Natural killer cell (primary cell): ENCODE measurements at regions not wholly inside any gene's neighbourhood (a gene's known extent, or its start where the extent isn't known, plus 50 kb on each side); places are given as distances from the start of the nearest gene placed in this dataset.

Experiments
- ATAC-seq, 3 donors: fragments of 150-1000 bp in 2 of 3; fragments of 200-7000 bp in 1 of 3; cut with Tn5 transposase; 1 replicate in 1 of 3; 2 replicates in 2 of 3; pipeline ENCODE4 v1.10.0; 2021; ENCODE audit warnings: mild to moderate bottlenecking in 2 of 3, moderate library complexity in 2 of 3
- DNase-seq, 2 donors: peaks; one replicate each; pipeline versions ENCODE4 v3.0.0 to v3.0.0-alpha.2; 2013 to 2021; ENCODE audit warnings: mixed read lengths in 1 of 2
- H3K27ac ChIP-seq: one replicate; pipeline ENCODE4 v1.5.1; 2013; ENCODE audit warnings: mild to moderate bottlenecking, low read length
- H3K27me3 ChIP-seq: one replicate; pipeline ENCODE4 v1.6.1; 2013; ENCODE audit warnings: low read length; ENCODE audit not compliant: control insufficient read depth, insufficient read depth
- H3K36me3 ChIP-seq: one replicate; pipeline ENCODE4 v1.6.1; 2013; ENCODE audit warnings: low read length; ENCODE audit not compliant: control insufficient read depth, insufficient read depth
- H3K4me1 ChIP-seq: one replicate; pipeline ENCODE4 v1.6.1; 2013; ENCODE audit warnings: low read length; ENCODE audit not compliant: control insufficient read depth, insufficient read depth
- H3K4me3 ChIP-seq: one replicate; pipeline ENCODE4 v1.5.1; 2013; ENCODE audit warnings: low read length
- H3K9me3 ChIP-seq: one replicate; pipeline ENCODE4 v1.6.1; 2013; ENCODE audit warnings: low read length; ENCODE audit not compliant: control insufficient read depth, insufficient read depth
- H3K27ac Mint-ChIP-seq, 2 donors: one replicate each; pipeline ENCODE4 v1.8.0; 2022; ENCODE audit warnings: mild to moderate bottlenecking in 2 of 2, mixed read lengths in 2 of 2, moderate library complexity in 1 of 2
- H3K27me3 Mint-ChIP-seq, 2 donors: one replicate each; pipeline ENCODE4 v1.8.0; 2022; ENCODE audit warnings: low read depth in 2 of 2, mixed read lengths in 2 of 2
- H3K36me3 Mint-ChIP-seq: one replicate; pipeline ENCODE4 v1.8.0; 2022; ENCODE audit warnings: mixed read lengths
- H3K4me1 Mint-ChIP-seq, 2 donors: one replicate each; pipeline ENCODE4 v1.8.0; 2022; ENCODE audit warnings: mixed read lengths in 2 of 2
- H3K4me3 Mint-ChIP-seq: one replicate; pipeline ENCODE4 v1.8.0; 2022; ENCODE audit warnings: mild to moderate bottlenecking, moderate library complexity, mixed read lengths
- H3K9me3 Mint-ChIP-seq, 2 donors: one replicate each; pipeline ENCODE4 v1.8.0; 2022; ENCODE audit warnings: mixed read lengths in 2 of 2
- WGBS: methylation state at CpG from one replicate; pipeline ENCODE4 v1.1.7; 2013; ENCODE audit warnings: missing lambda C conversion rate; ENCODE audit not compliant: insufficient coverage; 5-methylcytosine and 5-hydroxymethylcytosine counted together
- intact Hi-C: fragments of 100-400 bp; cut with micrococcal nuclease; formaldehyde crosslinking; loops from one replicate; pipeline ENCODE4 v1.14.2; 2022
- TF ChIP-seq, protein P1 (sequence below): fragments of 200-600 bp; IDR thresholded peaks from one replicate; pipeline ENCODE4 v1.8.0; 2022; ENCODE audit warnings: antibody characterized with exemption

DNA sequence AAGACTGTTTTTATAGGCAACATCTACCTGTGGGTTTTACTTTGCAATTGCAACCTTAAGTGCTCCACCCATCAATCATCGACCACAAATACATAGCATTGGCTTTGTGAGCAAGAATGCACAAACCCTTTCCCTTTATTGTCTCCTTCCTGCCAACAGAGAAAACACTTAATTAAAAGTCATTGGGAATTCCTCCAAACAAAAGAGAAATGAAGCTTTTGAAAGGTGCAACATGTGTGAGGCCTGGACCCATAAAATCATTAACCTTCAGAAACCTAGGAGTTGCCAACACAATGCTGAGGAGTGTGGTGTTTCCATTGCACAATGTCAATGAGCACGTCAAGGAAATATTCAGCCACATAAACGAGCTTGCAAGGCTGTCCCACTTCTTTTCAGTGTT lies 223.2 kb downstream of the BLID start:
- Histone ChIP-seq H3K4me1 (no peaks in the 10 kb centered on the region), H3K27me3 (no peaks in the 10 kb centered on the region), H3K27ac (no peak overlapping the region), H3K9me3 (no peaks in the 10 kb centered on the region), H3K36me3 (no peaks in the 10 kb centered on the region), H3K4me3 (no peak overlapping the region)
- Mint-ChIP-seq H3K4me1 (no peaks in the 10 kb centered on the region), H3K27ac (no peak overlapping the region), H3K9me3 (no peaks in the 10 kb centered on the region), H3K4me3 (no peak overlapping the region), H3K36me3 (no peaks in the 10 kb centered on the region), H3K27me3 (peaks cover 6 to 16% of the 10 kb centered on the region in 2 donors)
- no peak for ATAC-seq
- DNase-seq: no peak
- 56% methylated on average over 3 of the region's 3 CpGs for WGBS
- intact Hi-C loops: no loop called here
- TF ChIP-seq, protein P1, sequence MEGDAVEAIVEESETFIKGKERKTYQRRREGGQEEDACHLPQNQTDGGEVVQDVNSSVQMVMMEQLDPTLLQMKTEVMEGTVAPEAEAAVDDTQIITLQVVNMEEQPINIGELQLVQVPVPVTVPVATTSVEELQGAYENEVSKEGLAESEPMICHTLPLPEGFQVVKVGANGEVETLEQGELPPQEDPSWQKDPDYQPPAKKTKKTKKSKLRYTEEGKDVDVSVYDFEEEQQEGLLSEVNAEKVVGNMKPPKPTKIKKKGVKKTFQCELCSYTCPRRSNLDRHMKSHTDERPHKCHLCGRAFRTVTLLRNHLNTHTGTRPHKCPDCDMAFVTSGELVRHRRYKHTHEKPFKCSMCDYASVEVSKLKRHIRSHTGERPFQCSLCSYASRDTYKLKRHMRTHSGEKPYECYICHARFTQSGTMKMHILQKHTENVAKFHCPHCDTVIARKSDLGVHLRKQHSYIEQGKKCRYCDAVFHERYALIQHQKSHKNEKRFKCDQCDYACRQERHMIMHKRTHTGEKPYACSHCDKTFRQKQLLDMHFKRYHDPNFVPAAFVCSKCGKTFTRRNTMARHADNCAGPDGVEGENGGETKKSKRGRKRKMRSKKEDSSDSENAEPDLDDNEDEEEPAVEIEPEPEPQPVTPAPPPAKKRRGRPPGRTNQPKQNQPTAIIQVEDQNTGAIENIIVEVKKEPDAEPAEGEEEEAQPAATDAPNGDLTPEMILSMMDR: no peak

DNA sequence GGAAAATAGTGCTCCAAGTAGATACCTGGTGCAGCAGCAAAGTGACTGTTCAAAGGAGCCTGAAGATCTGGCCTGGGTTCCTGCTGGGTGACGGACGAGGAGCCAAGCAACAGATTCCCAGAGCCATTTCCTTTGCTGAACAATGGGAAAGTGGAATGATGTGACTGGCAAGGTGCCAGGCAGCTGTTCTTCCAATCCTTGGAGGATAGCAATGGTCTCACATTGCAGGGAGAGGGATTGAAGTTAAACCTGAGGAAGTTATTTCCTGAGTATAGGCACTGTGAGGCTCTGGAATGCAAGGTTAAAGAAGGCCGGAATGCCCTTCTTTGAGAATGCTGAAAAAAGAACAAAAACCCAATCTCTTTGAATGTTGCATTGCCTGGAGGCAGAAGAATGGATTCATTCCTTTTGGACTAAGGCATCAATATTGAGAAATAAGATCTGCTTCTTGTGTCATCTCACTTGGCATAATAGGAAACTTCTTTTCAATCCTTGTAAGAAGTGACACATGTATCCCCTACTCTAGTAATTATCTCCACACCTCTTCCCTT lies 223.8 kb downstream of the BLID start:
- WGBS: 87% methylated on average over 3 of the region's 3 CpGs
- H3K27me3 Mint-ChIP-seq: peaks cover 3 to 14% of the 10 kb centered on the region in 2 donors

DNA sequence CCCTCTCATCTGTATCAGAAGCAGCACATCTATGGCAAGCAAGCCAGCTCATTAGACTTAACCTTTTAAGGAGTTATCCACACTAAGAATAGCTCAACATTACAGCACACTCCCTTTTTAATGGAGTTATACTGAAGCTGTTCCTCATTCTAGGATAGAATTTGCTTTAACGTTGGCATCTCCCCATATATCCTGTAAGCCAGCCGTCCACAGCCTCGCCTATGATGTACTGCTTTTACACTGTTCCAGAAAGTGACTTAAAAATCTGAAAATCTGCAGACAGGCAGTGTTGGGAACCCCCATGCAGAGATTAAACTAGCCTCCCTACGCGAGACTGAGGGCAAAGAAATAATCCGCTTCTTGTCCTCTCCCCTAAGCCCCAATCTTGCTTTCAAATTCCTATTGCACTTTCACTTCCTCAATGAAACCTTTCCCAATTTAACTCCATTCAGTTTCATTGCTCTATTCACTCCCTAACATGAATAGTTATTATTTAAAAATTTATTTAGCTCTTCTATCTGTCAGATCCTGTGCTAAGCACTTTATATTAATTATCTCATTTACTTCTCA lies 225.0 kb downstream of the BLID start:
- intact Hi-C loops: no loop called here
- Mint-ChIP-seq H3K4me3 (no peak overlapping the region), H3K27me3 (peaks cover 0 to 10% of the 10 kb centered on the region in 2 donors), H3K4me1 (no peaks in the 10 kb centered on the region), H3K36me3 (no peaks in the 10 kb centered on the region), H3K9me3 (no peaks in the 10 kb centered on the region), H3K27ac (no peak overlapping the region)
- ATAC-seq (no peak), DNase-seq (no peak)
- no peak overlapping the region for H3K4me3 ChIP-seq
- H3K36me3 ChIP-seq: no peaks in the 10 kb centered on the region
- no peaks in the 10 kb centered on the region for H3K27me3 ChIP-seq
- peaks cover 3% of the 10 kb centered on the region for H3K4me1 ChIP-seq
- H3K27ac ChIP-seq: no peak overlapping the region
- 80% methylated on average over 6 of the region's 6 CpGs for WGBS
- no peaks in the 10 kb centered on the region for H3K9me3 ChIP-seq
- TF ChIP-seq, protein P1: no peak

More for the DNA sequence above, 223.8 kb downstream of the BLID start:
- Mint-ChIP-seq H3K36me3 (no peaks in the 10 kb centered on the region), H3K4me3 (no peak overlapping the region), H3K9me3 (no peaks in the 10 kb centered on the region), H3K27ac (no peak overlapping the region), H3K4me1 (no peaks in the 10 kb centered on the region)
- Histone ChIP-seq H3K27ac (no peak overlapping the region), H3K27me3 (no peaks in the 10 kb centered on the region), H3K36me3 (no peaks in the 10 kb centered on the region), H3K4me3 (no peak overlapping the region), H3K9me3 (no peaks in the 10 kb centered on the region), H3K4me1 (no peaks in the 10 kb centered on the region)
- intact Hi-C loops: no loop called here
- DNase-seq (no peak), ATAC-seq (no peak)
- TF ChIP-seq, protein P1: no peak

DNA sequence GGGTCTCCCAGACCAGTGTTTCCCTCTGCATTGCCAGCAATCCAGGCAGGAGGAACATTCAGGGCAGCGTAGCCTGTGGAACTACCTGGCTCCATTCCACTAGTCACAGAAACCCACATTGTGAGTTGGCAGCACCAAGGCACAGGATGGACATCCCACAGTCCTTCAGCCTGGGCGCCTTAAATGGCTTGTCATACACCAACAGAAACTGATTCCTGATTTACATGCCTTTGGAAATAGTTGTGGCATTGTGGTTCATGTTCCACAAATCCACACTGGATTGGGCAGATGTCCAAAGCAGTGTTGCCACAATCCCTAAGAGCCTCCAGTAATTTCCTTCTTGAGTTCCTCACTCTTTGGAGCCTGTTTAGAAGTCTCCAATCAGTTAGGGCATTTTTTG lies 225.6 kb downstream of the BLID start:
- no peaks in the 10 kb centered on the region for H3K4me1 Mint-ChIP-seq
- no peak overlapping the region for H3K4me3 ChIP-seq
- peaks cover 0 to 5% of the 10 kb centered on the region in 2 donors for H3K27me3 Mint-ChIP-seq
- no peak overlapping the region for H3K27ac Mint-ChIP-seq
- H3K4me3 Mint-ChIP-seq: no peak overlapping the region
- WGBS: 93% methylated on average over 2 of the region's 2 CpGs
- no peaks in the 10 kb centered on the region for H3K27me3 ChIP-seq
- H3K9me3 ChIP-seq: no peaks in the 10 kb centered on the region
- no peaks in the 10 kb centered on the region for H3K36me3 Mint-ChIP-seq
- H3K36me3 ChIP-seq: no peaks in the 10 kb centered on the region
- no peaks in the 10 kb centered on the region for H3K9me3 Mint-ChIP-seq
- TF ChIP-seq, protein P1: no peak
- intact Hi-C loops: no loop called here
- ATAC-seq (no peak), DNase-seq (no peak)
- no peak overlapping the region for H3K27ac ChIP-seq
- peaks cover 3% of the 10 kb centered on the region for H3K4me1 ChIP-seq
